ENCODE measurements at regions not wholly inside any gene's neighbourhood (a gene's known extent, or its start where the extent isn't known, plus 50 kb on each side); places are given as distances from the start of the nearest gene placed in this dataset.

GRCh38 chr17:71378741-71379140 is 742.1 kb upstream of the SOX9 start:
- intact Hi-C loops (cut with micrococcal nuclease; ENCODE audit: unreplicated experiment) = no loop called here

GRCh38 chr17:71379512-71379911 is 741.3 kb upstream of the SOX9 start:
- no peaks in the 10 kb centered on the region for H3K36me3 ChIP-seq (ENCODE audit: insufficient read depth, low read length, poor library complexity, severe bottlenecking)
- TF ChIP-seq, protein P1, sequence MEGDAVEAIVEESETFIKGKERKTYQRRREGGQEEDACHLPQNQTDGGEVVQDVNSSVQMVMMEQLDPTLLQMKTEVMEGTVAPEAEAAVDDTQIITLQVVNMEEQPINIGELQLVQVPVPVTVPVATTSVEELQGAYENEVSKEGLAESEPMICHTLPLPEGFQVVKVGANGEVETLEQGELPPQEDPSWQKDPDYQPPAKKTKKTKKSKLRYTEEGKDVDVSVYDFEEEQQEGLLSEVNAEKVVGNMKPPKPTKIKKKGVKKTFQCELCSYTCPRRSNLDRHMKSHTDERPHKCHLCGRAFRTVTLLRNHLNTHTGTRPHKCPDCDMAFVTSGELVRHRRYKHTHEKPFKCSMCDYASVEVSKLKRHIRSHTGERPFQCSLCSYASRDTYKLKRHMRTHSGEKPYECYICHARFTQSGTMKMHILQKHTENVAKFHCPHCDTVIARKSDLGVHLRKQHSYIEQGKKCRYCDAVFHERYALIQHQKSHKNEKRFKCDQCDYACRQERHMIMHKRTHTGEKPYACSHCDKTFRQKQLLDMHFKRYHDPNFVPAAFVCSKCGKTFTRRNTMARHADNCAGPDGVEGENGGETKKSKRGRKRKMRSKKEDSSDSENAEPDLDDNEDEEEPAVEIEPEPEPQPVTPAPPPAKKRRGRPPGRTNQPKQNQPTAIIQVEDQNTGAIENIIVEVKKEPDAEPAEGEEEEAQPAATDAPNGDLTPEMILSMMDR (conservative IDR thresholded peaks at IDR 0.05; ENCODE audit: low read depth, low read length) = no peak
- intact Hi-C loops (cut with micrococcal nuclease; ENCODE audit: unreplicated experiment) = no loop called here
- H3K4me3 ChIP-seq (ENCODE audit: low read depth, low read length, poor library complexity, severe bottlenecking) = no peak overlapping the region
- POLR2A ChIA-PET (ENCODE audit: low non-redundant PET) = no interaction called here
- DNase-seq (ENCODE audit: low spot score) = no peak
- CTCF ChIA-PET = no interaction called here
- no peaks in the 10 kb centered on the region for H3K27me3 ChIP-seq (replicated peaks; ENCODE audit: insufficient read depth, low read depth, low read length, poor library complexity)
- H3K27ac ChIP-seq (ENCODE audit: low read depth, low read length, poor library complexity, severe bottlenecking) = no peak overlapping the region
- H3K9me3 ChIP-seq (ENCODE audit: low read depth, low read length, poor library complexity, severe bottlenecking) = no peaks in the 10 kb centered on the region
- H3K4me1 ChIP-seq (ENCODE audit: insufficient read depth, low read length, poor library complexity, severe bottlenecking) = no peaks in the 10 kb centered on the region
- no TSS peak for BruUV-seq (replicated peaks)

More at GRCh38 chr17:71378741-71379140, 742.1 kb upstream of the SOX9 start:
- Histone ChIP-seq H3K36me3 (ENCODE audit: insufficient read depth, low read length, poor library complexity, severe bottlenecking) (no peaks in the 10 kb centered on the region), H3K4me1 (ENCODE audit: insufficient read depth, low read length, poor library complexity, severe bottlenecking) (no peaks in the 10 kb centered on the region), H3K27ac (ENCODE audit: low read depth, low read length, poor library complexity, severe bottlenecking) (no peak overlapping the region), H3K27me3 (replicated peaks; ENCODE audit: insufficient read depth, low read depth, low read length, poor library complexity) (no peaks in the 10 kb centered on the region), H3K9me3 (ENCODE audit: low read depth, low read length, poor library complexity, severe bottlenecking) (no peaks in the 10 kb centered on the region), H3K4me3 (ENCODE audit: low read depth, low read length, poor library complexity, severe bottlenecking) (no peak overlapping the region)
- no TSS peak for BruUV-seq (replicated peaks)
- CTCF ChIA-PET = no interaction called here
- TF ChIP-seq EZH2 (IDR thresholded peaks at IDR 0.05; ENCODE audit: borderline replicate concordance, low read depth, low read length, poor library complexity, severe bottlenecking) = no peak
- TF ChIP-seq, protein P1 (conservative IDR thresholded peaks at IDR 0.05; ENCODE audit: low read depth, low read length) = no peak
- no peak for DNase-seq (ENCODE audit: low spot score)
- POLR2A ChIA-PET (ENCODE audit: low non-redundant PET) = no interaction called here

DNA sequence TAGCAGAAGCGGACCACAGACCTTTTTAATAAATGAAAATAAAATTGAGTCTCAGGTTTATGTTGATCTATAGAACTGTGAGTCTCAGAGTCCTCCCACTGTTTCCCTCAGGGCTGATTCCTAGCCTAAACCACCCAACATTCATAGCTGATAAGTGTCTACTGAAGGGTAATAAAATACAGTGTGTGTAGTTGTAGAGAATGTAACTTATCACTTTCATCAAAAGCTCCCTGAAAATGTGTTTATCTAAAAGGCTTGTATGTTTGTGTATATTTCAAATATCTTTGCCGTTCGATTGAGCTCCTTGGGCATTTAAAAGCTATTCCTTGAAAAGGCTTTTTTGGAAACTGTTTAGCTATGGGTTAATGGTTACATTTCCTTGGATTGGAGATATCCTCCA is 740.3 kb upstream of the SOX9 start:
- ChIA-PET POLR2A (ENCODE audit: low non-redundant PET) (no interaction called here), CTCF (no interaction called here)
- no peak overlapping the region for H3K27ac ChIP-seq (ENCODE audit: low read depth, low read length, poor library complexity, severe bottlenecking)
- H3K4me1 ChIP-seq (ENCODE audit: insufficient read depth, low read length, poor library complexity, severe bottlenecking) = no peaks in the 10 kb centered on the region
- intact Hi-C loops (cut with micrococcal nuclease; ENCODE audit: unreplicated experiment) = no loop called here
- H3K36me3 ChIP-seq (ENCODE audit: insufficient read depth, low read length, poor library complexity, severe bottlenecking) = no peaks in the 10 kb centered on the region
- no peak for DNase-seq (ENCODE audit: low spot score)
- no peak overlapping the region for H3K4me3 ChIP-seq (ENCODE audit: low read depth, low read length, poor library complexity, severe bottlenecking)
- TF ChIP-seq, protein P1 (conservative IDR thresholded peaks at IDR 0.05; ENCODE audit: low read depth, low read length) = no peak
- TF ChIP-seq EZH2 (IDR thresholded peaks at IDR 0.05; ENCODE audit: borderline replicate concordance, low read depth, low read length, poor library complexity, severe bottlenecking) = no peak
- no peaks in the 10 kb centered on the region for H3K27me3 ChIP-seq (replicated peaks; ENCODE audit: insufficient read depth, low read depth, low read length, poor library complexity)
- no peaks in the 10 kb centered on the region for H3K9me3 ChIP-seq (ENCODE audit: low read depth, low read length, poor library complexity, severe bottlenecking)
- BruUV-seq (replicated peaks) = no TSS peak
